ENCODE measurements at regions not wholly inside any gene's neighbourhood (a gene's known extent, or its start where the extent isn't known, plus 50 kb on each side); places are given as distances from the start of the nearest gene placed in this dataset.

GRCh38 chr13:76552041-76552772 is 334.0 kb downstream of the KCTD12 start:
- TF ChIP-seq CTCF (IDR thresholded peaks at IDR 0.05), result no peak
- H3K27me3 ChIP-seq, result no peaks in the 10 kb centered on the region
- no peak overlapping the region for H3K4me3 ChIP-seq
- no peaks in the 10 kb centered on the region for H3K36me3 ChIP-seq
- no peaks in the 10 kb centered on the region for H3K4me1 ChIP-seq
- DNase-seq (ENCODE audit: low spot score), result no peak
- H3K27ac ChIP-seq, result no peak overlapping the region
- no peaks in the 10 kb centered on the region for H3K9me3 ChIP-seq

- Histone ChIP-seq H3K4me3 (no peak overlapping the region), H3K9me3 (no peaks in the 10 kb centered on the region), H3K27me3 (no peaks in the 10 kb centered on the region), H3K36me3 (no peaks in the 10 kb centered on the region), H3K27ac (no peak overlapping the region), H3K4me1 (no peaks in the 10 kb centered on the region)
- no peak for TF ChIP-seq CTCF (IDR thresholded peaks at IDR 0.05)
- DNase-seq (ENCODE audit: low spot score), result no peak
Measured at GRCh38 chr13:76542176-76542575, 344.0 kb downstream of the KCTD12 start.

- no peak for TF ChIP-seq CTCF (IDR thresholded peaks at IDR 0.05)
- Histone ChIP-seq H3K27me3 (no peaks in the 10 kb centered on the region), H3K4me1 (no peaks in the 10 kb centered on the region), H3K36me3 (no peaks in the 10 kb centered on the region), H3K27ac (no peak overlapping the region), H3K4me3 (no peak overlapping the region), H3K9me3 (no peaks in the 10 kb centered on the region)
- no peak for DNase-seq (ENCODE audit: low spot score)
Measured at GRCh38 chr13:76538004-76538403, 348.2 kb downstream of the KCTD12 start.

- Histone ChIP-seq H3K27ac (no peak overlapping the region), H3K27me3 (no peaks in the 10 kb centered on the region), H3K4me1 (no peaks in the 10 kb centered on the region), H3K36me3 (no peaks in the 10 kb centered on the region), H3K4me3 (no peak overlapping the region), H3K9me3 (no peaks in the 10 kb centered on the region)
- no peak for DNase-seq (ENCODE audit: low spot score)
- no peak for TF ChIP-seq CTCF (IDR thresholded peaks at IDR 0.05)
Measured at GRCh38 chr13:76533251-76533650, 353.0 kb downstream of the KCTD12 start.

- no peak for TF ChIP-seq CTCF (IDR thresholded peaks at IDR 0.05)
- DNase-seq (ENCODE audit: low spot score), result no peak
- Histone ChIP-seq H3K4me1 (no peaks in the 10 kb centered on the region), H3K9me3 (no peaks in the 10 kb centered on the region), H3K36me3 (no peaks in the 10 kb centered on the region), H3K27ac (no peak overlapping the region), H3K27me3 (no peaks in the 10 kb centered on the region), H3K4me3 (no peak overlapping the region)
Measured at GRCh38 chr13:76527041-76527440, 359.2 kb downstream of the KCTD12 start.

All from right atrium auricular region (tissue), 2 donors.